Sigmoid colon (tissue), 4 donors: ENCODE measurements at regions not wholly inside any gene's neighbourhood (a gene's known extent, or its start where the extent isn't known, plus 50 kb on each side); places are given as distances from the start of the nearest gene placed in this dataset.

ENCODE experiments used
- POLR2AphosphoS5 ChIP-seq, 4 donors: sonication (generic); formaldehyde crosslinking; IDR thresholded peaks; one replicate each; pipeline ENCODE4 v1.6.1; 2017; ENCODE audit warnings: antibody characterized with exemption in 4 of 4
- TF ChIP-seq, protein P1 (sequence below), 4 experiments: fragments of 450-650 bp in 3 of 4; fragments of 200-600 bp in 1 of 4; IDR thresholded peaks; one replicate each; pipeline ENCODE4 v1.5.1; 2016 to 2019; ENCODE audit warnings: antibody characterized with exemption in 4 of 4, mild to moderate bottlenecking in 3 of 4, moderate library complexity in 2 of 4

DNA sequence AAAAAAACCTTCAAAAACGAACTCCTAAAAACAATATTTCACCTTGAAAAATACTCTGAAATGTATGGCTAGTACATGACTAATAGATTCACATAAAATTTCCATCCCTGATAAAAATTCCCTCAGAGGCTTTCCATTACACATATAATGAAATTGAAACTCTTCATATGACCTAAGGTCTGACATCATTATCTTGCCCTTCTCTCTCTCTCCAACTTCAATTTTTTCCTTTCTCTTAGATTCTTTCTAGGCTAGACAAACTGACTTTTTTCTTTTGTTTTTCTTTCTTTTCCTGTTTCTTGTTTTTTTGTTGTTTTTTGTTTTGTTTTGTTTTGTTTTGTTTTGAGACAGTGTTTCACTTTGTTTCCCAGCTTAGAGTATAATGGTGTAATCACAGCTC is 1220.5 kb downstream of the ROBO2 start:
- TF ChIP-seq, protein P1, sequence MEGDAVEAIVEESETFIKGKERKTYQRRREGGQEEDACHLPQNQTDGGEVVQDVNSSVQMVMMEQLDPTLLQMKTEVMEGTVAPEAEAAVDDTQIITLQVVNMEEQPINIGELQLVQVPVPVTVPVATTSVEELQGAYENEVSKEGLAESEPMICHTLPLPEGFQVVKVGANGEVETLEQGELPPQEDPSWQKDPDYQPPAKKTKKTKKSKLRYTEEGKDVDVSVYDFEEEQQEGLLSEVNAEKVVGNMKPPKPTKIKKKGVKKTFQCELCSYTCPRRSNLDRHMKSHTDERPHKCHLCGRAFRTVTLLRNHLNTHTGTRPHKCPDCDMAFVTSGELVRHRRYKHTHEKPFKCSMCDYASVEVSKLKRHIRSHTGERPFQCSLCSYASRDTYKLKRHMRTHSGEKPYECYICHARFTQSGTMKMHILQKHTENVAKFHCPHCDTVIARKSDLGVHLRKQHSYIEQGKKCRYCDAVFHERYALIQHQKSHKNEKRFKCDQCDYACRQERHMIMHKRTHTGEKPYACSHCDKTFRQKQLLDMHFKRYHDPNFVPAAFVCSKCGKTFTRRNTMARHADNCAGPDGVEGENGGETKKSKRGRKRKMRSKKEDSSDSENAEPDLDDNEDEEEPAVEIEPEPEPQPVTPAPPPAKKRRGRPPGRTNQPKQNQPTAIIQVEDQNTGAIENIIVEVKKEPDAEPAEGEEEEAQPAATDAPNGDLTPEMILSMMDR (IDR thresholded peaks at IDR 0.05): no peak
- no peak for TF ChIP-seq POLR2AphosphoS5 (IDR thresholded peaks at IDR 0.05)
